ENCODE measurements at regions not wholly inside any gene's neighbourhood (a gene's known extent, or its start where the extent isn't known, plus 50 kb on each side); places are given as distances from the start of the nearest gene placed in this dataset.

GRCh38 chr6:104305206-104305605 lies 554.5 kb downstream of the HACE1 start:
- DNase-seq = no peak

GRCh38 chr6:104301951-104302350 lies 557.8 kb downstream of the HACE1 start:
- DNase-seq = no peak

- DNase-seq = no peak
Observed at GRCh38 chr6:104286641-104287040, 573.1 kb downstream of the HACE1 start.

- DNase-seq = no peak
Observed at GRCh38 chr6:104284872-104285271, 574.8 kb downstream of the HACE1 start.

GRCh38 chr6:104282581-104282980 lies 577.1 kb downstream of the HACE1 start:
- DNase-seq = no peak

GRCh38 chr6:104281370-104281769 lies 578.3 kb downstream of the HACE1 start:
- peak; percentile 5 for DNase-seq

GRCh38 chr6:104268389-104268788 lies 591.3 kb downstream of the HACE1 start:
- no peak for DNase-seq

- no peak for DNase-seq
Observed at GRCh38 chr6:104266922-104267321, 592.8 kb downstream of the HACE1 start.

GRCh38 chr6:104256646-104257045 lies 603.1 kb downstream of the HACE1 start:
- no peak for DNase-seq

GRCh38 chr6:104253236-104253635 lies 606.5 kb downstream of the HACE1 start:
- no peak for DNase-seq

GRCh38 chr6:104252276-104252675 lies 607.4 kb downstream of the HACE1 start:
- no peak for DNase-seq

- no peak for DNase-seq
Observed at GRCh38 chr6:104251651-104252050, 608.1 kb downstream of the HACE1 start.

GRCh38 chr6:104240865-104241264 lies 618.9 kb downstream of the HACE1 start:
- DNase-seq = no peak

- no peak for DNase-seq
Observed at GRCh38 chr6:104239971-104240370, 619.7 kb downstream of the HACE1 start.

- no peak for DNase-seq
Observed at GRCh38 chr6:104229057-104229456, 630.7 kb downstream of the HACE1 start.

- no peak for DNase-seq
Observed at GRCh38 chr6:104227508-104227907, 632.2 kb downstream of the HACE1 start.

GRCh38 chr6:104226790-104227446 lies 632.8 kb downstream of the HACE1 start:
- no peak for DNase-seq

GRCh38 chr6:104218116-104218515 lies 641.6 kb downstream of the HACE1 start:
- no peak for DNase-seq

GRCh38 chr6:104214901-104215300 lies 644.8 kb downstream of the HACE1 start:
- no peak for DNase-seq

- no peak for DNase-seq
Observed at GRCh38 chr6:104212977-104213668, 646.6 kb downstream of the HACE1 start.

GRCh38 chr6:104207635-104208034 lies 652.1 kb downstream of the HACE1 start:
- DNase-seq = no peak

GRCh38 chr6:104201557-104201956 lies 658.2 kb downstream of the HACE1 start:
- DNase-seq = no peak

- DNase-seq = no peak
Observed at GRCh38 chr6:104187616-104188015, 672.1 kb downstream of the HACE1 start.

- no peak for DNase-seq
Observed at GRCh38 chr6:104186831-104187230, 672.9 kb downstream of the HACE1 start.
